Epithelial cell of proximal tubule (primary cell): ENCODE measurements at regions not wholly inside any gene's neighbourhood (a gene's known extent, or its start where the extent isn't known, plus 50 kb on each side); places are given as distances from the start of the nearest gene placed in this dataset.

Experiments used
- DNase-seq: peaks from one replicate; pipeline ENCODE4 v3.0.0-alpha.2; 2011; ENCODE audit warnings: low read depth
- H3K4me3 ChIP-seq: 2 replicates; pipeline ENCODE4 v1.5.1; 2011; ENCODE audit warnings: low read depth, mild to moderate bottlenecking, low read length
- TF ChIP-seq, protein P1 (sequence below): conservative IDR thresholded peaks from 2 replicates; pipeline ENCODE4 v1.5.1; 2012; ENCODE audit warnings: low read depth, mild to moderate bottlenecking, low read length

DNA sequence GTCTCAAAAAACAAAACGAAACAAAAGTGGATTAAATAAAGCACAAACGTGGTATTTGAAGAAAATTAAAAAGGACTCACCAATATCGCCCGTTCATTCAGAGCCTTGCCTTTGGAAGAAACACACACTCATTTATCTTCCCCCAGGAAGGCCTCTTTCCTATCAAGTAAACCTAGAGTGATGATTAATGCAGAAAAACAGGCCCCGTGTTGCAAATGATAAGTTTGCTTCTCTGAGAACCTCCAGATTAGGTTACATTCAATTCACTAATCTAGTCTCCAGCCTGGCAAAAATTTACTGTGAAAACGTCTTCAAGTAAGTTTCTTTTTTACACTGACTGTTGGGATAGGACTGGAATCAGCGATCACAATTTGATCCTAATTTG is 78.0 kb upstream of the C1GALT1 start:
- TF ChIP-seq, protein P1, sequence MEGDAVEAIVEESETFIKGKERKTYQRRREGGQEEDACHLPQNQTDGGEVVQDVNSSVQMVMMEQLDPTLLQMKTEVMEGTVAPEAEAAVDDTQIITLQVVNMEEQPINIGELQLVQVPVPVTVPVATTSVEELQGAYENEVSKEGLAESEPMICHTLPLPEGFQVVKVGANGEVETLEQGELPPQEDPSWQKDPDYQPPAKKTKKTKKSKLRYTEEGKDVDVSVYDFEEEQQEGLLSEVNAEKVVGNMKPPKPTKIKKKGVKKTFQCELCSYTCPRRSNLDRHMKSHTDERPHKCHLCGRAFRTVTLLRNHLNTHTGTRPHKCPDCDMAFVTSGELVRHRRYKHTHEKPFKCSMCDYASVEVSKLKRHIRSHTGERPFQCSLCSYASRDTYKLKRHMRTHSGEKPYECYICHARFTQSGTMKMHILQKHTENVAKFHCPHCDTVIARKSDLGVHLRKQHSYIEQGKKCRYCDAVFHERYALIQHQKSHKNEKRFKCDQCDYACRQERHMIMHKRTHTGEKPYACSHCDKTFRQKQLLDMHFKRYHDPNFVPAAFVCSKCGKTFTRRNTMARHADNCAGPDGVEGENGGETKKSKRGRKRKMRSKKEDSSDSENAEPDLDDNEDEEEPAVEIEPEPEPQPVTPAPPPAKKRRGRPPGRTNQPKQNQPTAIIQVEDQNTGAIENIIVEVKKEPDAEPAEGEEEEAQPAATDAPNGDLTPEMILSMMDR = no peak
- no peak overlapping the region for H3K4me3 ChIP-seq
- no peak for DNase-seq

DNA sequence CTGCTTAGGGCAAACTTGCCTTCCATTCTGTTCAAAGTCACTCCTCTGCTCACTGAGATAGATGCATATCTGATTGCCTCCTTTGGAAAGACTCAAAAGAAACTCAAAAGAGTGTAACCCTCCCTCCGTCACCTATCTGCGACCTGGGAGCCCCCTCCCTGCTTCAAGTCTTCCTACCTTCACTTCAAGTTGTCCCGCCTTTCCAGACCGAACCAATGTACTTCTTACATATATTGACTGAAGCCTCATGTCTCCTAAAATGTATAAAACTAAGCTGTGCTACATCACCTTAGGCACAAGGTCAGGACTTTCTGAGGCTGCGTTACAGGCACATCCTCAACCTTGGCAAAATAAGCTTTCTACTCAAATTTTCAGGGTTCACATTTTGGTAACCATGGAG is 77.4 kb upstream of the C1GALT1 start:
- no peak overlapping the region for H3K4me3 ChIP-seq
- no peak for DNase-seq
- TF ChIP-seq, protein P1 = no peak

DNA sequence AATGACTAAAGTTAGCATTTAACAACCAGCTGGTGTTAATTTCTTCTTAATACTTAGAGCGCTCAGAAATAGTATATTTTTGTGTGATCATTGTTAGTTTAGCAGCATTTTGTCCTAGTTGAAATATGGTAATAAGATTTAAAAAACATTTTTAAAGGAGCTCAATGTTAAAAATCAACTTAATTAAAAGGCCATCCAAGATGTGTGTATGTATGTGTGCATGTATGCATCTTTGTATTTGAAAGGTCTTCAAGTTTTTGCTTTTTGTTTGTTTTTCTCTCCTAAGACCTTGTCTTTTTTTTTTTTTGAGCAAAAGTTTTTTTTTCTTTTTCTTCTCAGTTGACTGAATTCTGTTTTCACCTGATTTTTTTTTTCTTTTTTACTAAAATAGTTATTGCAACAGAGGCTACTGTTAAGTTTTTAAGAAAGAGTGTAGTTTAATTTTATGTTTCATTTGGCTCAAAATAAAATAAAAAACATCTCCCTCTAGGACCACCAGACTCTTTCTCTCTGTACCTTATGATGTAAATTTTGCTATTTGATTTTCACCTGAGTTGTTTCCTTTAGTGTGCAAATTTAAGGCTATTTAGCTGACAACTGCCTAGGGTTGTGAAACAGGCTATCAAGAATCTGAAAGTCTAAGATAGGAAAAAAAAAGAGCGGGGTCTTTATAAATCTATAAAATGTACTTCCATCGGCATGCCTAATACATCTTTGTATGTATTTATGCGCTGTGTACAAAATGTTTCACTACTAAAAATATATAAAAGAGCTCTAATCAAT is 76.4 kb upstream of the C1GALT1 start:
- no peak overlapping the region for H3K4me3 ChIP-seq
- no peak for DNase-seq
- TF ChIP-seq, protein P1 = no peak

DNA sequence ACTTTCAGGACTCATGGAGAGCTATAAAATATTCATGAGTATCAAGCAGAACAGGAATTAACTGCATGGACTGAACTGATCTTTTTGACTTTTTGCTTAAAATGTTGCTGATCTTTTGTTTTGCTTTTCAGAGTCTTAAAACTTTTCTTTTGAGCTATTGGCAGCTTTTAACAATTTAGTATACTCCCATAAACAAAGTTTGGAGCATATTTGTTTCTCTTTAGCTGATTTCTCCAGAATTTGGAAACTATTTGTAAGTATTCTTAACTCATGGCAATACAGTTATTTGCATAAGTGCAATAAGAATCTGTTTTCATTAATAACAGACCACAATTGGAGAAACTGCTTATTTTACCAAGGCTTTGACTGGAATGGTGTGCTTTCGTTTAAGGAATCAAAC is 73.4 kb upstream of the C1GALT1 start:
- TF ChIP-seq, protein P1 = no peak
- no peak overlapping the region for H3K4me3 ChIP-seq
- DNase-seq = no peak

DNA sequence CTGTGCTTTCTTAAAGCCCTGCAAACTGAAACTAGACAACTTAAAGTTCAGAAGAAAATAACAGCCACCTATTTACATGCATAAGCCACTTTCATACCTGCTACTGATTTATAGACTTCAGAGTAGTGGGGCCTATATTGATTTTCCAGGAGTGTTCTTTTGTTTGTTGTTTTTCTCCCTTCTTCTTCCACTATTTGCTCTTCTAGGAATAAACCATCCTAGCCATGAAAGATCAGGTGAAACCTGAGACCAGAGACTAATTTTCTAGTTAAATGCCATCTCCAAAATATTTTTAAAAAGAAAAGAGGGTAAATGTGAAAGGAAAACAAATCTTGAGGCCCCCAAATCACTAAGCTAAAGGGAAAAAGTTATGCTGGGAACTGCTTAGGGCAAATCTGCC is 72.4 kb upstream of the C1GALT1 start:
- DNase-seq = no peak
- TF ChIP-seq, protein P1 = no peak
- no peak overlapping the region for H3K4me3 ChIP-seq

DNA sequence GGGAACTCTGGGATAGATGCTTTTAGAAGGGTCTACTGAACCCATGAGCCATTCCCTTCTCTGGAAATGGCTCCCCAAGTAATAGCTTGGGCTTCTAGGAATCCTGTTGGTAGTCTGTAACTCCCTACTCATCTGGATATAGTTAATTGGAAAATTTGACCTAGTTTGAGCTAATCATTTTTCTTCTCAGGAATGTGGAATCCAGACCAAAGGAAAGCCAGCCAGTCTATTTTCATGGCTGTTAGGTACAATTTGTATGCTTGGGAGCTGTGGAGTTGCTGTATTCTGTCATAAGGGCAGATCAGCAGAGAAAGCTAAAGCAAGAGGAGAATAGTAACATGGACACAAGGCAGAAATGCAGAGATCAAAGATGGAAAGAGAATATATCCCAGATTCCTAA is 71.6 kb upstream of the C1GALT1 start:
- no peak overlapping the region for H3K4me3 ChIP-seq
- TF ChIP-seq, protein P1 = no peak
- DNase-seq = no peak

DNA sequence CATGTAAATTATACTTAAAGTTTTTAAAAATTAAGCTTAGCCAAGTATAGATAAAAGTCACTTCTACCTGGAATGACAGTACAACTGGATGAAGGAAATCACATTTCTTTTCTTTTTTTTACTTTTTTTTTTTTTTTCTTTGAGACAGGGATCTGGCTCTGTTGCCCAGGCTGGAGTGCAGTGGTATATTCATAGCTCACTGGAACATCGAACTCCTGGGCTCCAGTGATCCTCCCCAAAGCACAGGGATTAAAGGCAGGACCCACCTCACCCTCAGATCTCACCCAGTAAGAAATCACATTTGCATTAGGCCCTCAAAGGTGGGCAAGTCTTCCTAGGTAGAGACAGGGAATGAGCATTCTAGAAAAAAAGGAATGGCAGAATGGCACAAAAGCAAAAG is 69.5 kb upstream of the C1GALT1 start:
- TF ChIP-seq, protein P1 = no peak
- no peak overlapping the region for H3K4me3 ChIP-seq
- no peak for DNase-seq
